Sigmoid colon (tissue), 4 donors: ENCODE measurements at regions not wholly inside any gene's neighbourhood (a gene's known extent, or its start where the extent isn't known, plus 50 kb on each side); places are given as distances from the start of the nearest gene placed in this dataset.

ENCODE experiments used
- EP300 ChIP-seq, 4 donors: sonication (generic); formaldehyde crosslinking; IDR thresholded peaks; one replicate each; pipeline ENCODE4 v1.6.1; 2017; ENCODE audit warnings: antibody characterized with exemption in 4 of 4
- POLR2A ChIP-seq, 2 donors: fragments of 450-650 bp; IDR thresholded peaks; one replicate each; pipeline ENCODE4 v1.6.1; 2016; ENCODE audit warnings: antibody characterized with exemption in 2 of 2, mild to moderate bottlenecking in 2 of 2, moderate library complexity in 2 of 2
- POLR2AphosphoS5 ChIP-seq, 4 donors: sonication (generic); formaldehyde crosslinking; IDR thresholded peaks; one replicate each; pipeline ENCODE4 v1.6.1; 2017; ENCODE audit warnings: antibody characterized with exemption in 4 of 4
- TF ChIP-seq, protein P1 (sequence below), 4 experiments: fragments of 450-650 bp in 3 of 4; fragments of 200-600 bp in 1 of 4; IDR thresholded peaks; one replicate each; pipeline ENCODE4 v1.5.1; 2016 to 2019; ENCODE audit warnings: antibody characterized with exemption in 4 of 4, mild to moderate bottlenecking in 3 of 4, moderate library complexity in 2 of 4

DNA sequence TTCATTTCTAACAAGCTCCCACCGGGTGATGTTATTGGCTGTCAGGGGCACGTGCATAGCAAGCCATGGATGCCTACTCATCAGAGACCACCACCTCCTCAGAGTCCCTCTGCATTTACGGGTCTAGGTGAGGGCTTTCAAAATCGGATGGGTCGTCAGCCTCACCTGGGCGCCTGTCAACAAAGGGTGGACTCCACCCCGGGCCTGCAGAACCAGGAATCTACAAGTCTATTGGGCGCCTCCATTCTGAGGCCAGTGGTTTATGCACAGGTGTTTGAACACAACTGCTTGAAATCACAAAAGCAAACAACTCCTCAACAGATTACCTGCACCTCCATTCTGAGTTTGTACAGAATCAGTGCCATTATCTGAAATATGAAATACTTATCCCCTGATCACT lies 318.9 kb downstream of the PTTG2 start:
- TF ChIP-seq, protein P1, sequence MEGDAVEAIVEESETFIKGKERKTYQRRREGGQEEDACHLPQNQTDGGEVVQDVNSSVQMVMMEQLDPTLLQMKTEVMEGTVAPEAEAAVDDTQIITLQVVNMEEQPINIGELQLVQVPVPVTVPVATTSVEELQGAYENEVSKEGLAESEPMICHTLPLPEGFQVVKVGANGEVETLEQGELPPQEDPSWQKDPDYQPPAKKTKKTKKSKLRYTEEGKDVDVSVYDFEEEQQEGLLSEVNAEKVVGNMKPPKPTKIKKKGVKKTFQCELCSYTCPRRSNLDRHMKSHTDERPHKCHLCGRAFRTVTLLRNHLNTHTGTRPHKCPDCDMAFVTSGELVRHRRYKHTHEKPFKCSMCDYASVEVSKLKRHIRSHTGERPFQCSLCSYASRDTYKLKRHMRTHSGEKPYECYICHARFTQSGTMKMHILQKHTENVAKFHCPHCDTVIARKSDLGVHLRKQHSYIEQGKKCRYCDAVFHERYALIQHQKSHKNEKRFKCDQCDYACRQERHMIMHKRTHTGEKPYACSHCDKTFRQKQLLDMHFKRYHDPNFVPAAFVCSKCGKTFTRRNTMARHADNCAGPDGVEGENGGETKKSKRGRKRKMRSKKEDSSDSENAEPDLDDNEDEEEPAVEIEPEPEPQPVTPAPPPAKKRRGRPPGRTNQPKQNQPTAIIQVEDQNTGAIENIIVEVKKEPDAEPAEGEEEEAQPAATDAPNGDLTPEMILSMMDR (IDR thresholded peaks at IDR 0.05): no peak
- TF ChIP-seq POLR2A (IDR thresholded peaks at IDR 0.05): no peak
- TF ChIP-seq POLR2AphosphoS5 (IDR thresholded peaks at IDR 0.05): no peak
- no peak for TF ChIP-seq EP300 (IDR thresholded peaks at IDR 0.05)
